GM21825 (cell line): ENCODE measurements at regions not wholly inside any gene's neighbourhood (a gene's known extent, or its start where the extent isn't known, plus 50 kb on each side); places are given as distances from the start of the nearest gene placed in this dataset.

Experiments used
- ATAC-seq: cut with Tn5 transposase; IDR thresholded peaks from one replicate; pipeline ENCODE4 v1.9.1; 2021; ENCODE audit warnings: mild to moderate bottlenecking, moderate library complexity; ENCODE audit not compliant: unreplicated experiment

DNA sequence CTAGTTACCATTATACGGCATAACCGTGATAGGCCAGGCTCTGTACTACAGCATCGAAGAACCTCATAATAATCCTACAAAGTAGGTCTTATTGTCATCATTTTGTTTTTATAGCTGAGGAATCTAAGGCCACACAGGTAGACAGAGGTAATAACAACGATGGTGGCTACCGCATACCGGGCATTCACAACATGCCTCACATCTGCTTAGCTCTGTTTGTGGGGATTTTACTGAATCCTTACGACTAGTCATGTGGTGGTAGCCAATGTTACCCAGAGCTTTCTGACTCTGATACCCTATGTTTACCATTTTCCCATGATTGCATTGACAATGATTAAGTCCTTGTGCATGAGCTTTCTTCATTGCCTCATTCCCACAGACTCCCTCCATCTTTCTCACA is 269.4 kb downstream of the TCF7L2 start:
- no peak for ATAC-seq

DNA sequence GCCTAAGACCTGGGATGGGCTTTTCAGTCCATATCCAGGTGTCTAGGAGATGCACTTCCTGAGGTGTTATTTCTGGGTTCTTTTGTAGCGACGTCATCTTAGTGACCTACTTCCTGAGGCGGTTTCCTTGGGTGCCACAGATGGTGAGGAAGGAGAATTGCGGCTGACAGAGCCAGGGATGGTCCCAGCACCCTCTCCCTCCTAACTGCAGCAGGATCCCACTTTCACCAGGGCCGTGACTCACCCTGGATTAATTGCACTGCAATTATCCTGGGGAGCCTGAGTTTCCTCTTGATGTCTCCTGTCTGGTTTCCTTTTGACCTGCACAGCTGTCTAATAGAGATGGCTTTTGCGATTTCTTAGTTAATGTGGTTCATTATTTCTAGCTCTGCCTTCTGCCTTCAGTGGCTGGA is 271.7 kb downstream of the TCF7L2 start:
- no peak for ATAC-seq

DNA sequence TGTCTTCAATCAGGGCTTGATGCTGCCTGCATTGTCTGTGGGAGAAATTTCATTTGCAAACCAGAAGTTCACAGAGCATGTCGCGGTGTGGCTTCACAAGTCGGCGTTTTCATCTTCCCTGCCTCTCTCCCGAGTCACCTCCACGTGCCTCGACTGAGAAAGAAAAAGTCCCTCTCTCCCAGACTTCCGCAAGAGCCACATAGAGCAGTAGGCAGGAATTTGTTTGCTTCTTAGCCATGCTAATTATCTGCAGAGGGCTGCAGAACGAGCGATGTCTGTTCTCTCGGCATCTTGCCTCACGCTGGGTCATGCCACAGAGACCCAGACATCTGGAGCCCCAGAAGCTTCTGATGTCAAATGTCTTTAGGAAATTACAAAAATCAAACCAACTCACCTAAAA is 272.2 kb downstream of the TCF7L2 start:
- no peak for ATAC-seq

DNA sequence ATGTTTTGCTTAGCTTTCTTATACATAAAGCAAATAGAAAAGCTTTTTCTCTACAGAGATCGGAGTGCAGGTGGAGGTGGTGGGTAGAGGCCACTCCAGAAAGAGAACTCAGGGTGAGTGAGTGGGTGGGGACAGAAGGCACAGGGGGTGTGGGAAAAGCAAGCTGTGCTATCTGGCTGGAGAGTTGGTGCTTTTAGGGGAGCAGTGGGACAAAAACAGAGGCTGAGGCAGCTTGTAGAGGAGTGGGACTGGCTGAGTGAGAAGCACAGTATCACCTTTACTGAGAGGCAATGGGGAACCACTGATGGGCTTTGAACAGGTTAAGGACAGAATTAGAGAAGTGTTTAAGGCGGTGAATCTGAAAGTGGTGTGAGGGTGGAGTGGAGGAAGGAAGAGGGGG is 275.3 kb downstream of the TCF7L2 start:
- ATAC-seq: no peak

DNA sequence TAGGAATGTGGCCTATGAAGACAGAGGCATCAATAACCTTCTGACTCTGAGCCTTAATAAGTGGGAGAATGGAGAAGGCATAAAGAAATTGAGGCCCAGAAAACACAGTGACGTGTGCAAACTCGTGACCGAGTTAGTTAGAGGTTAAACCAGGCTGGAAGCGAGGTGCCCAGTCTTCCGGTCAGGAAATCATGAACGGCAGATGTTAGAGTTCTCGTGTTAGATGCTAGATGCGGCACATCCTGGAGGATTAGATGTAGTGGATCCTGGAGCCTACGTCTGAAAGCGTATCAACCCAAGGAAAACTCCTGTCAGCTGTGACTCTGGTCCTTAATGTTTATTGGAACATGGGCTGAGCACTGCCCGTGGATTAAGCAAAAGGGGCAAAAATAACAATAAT is 275.9 kb downstream of the TCF7L2 start:
- ATAC-seq: no peak

DNA sequence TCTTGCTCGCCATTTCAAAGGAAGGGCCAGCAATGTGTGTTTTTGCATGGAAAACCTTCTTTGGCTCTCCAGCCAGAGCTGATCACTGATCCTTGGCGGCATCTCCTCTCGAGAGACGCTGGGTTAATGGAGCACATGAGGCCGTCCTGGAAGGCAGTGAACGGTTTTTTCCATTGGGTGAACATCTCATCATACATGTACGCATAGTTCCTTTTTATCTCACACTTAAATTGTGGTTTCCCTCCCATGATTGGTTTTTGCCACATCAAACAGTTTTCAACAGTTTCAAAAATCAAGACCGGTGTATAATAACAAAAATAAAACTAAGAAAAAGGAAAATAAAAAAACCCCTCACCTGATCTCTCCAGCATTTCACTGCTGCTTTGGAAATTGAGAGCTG is 276.4 kb downstream of the TCF7L2 start:
- ATAC-seq: no peak

DNA sequence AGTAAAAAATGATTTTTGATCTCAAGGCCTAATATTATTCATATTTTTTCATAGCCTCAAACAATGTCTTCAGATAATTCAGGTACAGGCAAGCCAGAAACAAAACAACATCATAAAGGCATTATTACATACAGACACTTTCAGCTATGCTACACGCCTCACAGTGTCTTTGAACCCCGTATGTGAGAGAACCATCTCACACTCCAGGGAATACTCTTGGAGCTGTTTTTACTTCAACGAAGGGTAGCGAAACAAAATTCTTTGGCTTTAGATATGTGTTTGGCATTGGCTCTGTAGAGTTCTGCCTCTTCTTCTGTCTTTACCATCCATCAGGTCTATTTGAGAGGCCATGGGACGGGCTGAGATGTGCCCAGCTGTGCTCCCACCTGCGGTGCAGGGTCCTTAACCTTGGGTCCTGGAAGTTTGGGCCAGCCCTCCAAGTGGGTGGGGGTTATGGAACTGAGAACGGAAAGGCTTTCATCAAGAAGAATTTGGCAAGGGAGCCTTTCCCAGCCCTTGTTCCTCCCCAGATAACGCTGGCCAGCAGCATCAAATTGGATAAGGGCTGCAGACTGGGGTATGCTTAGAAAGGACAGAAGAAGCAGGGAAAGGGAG is 276.9 kb downstream of the TCF7L2 start:
- no peak for ATAC-seq

DNA sequence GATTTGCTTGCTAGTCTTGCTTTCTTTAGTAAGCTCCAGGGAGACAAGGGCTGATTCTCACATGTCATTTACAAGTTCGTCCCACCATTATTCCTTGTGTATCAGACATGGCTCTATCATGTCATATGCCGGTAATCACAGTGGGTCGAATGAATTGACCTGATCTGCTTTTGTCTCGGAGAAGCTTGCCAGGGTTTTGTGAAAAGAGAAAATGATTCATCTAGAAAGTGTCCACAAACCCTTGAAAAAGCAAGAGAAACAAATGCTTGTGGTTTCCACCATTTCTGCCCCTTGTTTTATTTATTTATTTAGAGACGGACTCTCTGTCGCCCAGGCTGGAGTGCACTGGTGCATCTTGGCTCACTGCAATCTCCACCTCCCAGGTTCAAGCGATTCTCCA is 278.5 kb downstream of the TCF7L2 start:
- ATAC-seq: no peak

DNA sequence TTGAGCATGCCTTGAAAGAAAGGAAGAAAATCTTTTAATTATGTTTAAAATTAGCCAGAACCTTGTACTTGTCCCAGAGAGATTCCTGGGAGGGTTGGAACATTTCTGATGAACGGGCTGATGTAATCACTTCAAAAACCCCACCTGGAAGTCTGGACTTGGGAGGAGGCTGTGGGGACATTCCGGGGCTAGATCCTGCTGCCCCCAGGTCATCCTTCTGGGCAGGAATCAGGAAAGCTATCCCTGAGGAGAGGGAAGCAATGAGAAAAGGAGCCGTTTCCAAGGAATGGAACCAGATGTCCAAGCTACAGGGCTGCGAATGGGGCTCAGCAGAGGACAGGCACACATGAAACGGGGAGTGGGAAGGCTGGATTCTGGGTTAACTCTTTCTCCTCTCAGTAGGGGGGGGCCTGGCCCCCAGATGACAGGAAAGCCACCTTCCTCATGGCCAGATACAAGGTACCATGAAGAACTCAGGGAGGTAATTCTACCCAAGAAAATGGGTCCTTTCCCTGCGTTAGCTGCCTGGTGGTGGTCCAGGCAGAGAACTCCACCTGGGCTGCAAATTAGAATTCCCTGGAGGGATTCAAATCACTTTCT is 280.1 kb downstream of the TCF7L2 start:
- ATAC-seq: no peak

DNA sequence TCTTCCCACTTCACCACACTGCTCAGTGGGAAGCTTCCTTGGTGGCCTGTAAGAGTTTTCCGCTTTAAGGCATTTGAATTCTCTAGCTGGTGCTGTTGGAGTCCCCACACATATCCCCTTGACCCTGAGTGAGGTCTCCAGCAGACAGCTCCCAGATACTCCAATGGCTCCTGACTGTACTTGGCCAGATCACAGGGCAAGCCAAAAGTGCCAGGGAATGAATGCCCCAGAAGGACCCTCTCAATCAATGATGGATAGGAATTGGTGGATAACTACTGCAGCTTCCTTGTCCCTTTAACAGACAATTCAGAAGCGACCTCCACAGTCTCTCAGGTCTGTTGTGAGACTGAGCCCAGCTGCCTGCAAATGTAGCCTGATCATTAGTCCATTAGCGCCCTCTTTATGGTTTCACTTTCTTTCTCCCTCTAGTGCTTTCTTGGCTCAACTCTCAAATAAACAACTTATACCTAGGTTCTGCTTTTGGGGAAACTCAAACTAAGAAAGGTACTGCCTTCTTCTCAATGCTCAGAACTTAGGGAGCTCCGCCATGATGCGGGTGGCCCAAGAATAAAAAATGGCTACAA is 283.0 kb downstream of the TCF7L2 start:
- ATAC-seq: peak; percentile 57

DNA sequence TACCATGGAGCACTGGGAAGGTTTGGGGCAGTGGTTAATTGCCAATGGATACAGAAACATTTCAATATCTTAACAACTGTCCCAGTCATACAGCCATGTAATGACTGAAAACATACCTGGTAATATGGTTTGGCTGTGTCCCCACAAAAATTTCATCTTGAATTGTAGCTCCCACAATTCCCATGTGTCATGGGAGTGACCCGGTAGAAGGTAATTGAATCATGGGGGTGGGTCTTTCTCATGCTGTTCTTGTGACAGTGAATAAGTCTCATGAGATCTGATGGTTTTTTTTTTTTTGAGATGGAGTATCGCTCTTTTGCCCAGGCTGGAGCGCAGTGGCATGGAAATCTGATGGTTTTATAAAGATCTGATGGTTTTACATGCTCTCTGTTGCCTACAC is 284.4 kb downstream of the TCF7L2 start:
- no peak for ATAC-seq

DNA sequence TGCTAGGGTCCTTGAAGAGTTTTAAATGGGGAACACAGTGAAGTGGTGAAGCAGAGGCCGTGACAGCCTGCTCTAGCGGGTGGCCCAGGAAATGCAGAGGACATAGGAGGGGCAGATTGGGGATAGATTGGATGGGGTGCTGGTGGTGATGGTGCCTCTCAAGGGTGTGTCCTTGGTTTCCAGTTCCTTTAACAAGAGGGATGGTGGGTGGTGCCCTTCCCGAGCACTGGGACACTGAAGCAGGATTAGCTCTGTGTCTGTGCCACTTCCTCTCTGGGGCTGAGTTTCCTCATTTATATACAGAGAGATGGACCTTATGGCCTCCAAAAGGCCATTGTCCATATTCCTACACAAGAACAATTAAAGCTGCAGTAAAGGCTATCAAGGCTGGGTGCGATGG is 285.5 kb downstream of the TCF7L2 start:
- no peak for ATAC-seq

DNA sequence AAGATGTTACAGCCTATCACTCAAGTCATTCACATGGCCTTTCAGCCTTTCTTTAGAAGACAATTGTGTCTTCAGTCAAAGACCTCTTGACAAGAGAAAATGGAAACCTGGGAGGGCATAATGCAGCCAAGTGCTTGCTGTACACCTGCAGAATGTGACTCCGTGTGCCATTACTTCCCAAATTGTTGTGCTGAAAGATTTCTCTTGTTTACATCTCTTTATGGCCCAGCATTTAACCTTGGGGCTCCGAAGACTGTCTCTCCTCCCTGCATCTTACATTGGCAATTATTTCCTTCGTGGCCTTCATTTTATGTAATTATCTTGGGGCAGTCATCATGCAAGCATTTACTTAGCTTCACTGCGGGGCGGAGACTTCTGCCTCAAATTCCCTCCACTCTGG is 287.0 kb downstream of the TCF7L2 start:
- ATAC-seq: no peak

DNA sequence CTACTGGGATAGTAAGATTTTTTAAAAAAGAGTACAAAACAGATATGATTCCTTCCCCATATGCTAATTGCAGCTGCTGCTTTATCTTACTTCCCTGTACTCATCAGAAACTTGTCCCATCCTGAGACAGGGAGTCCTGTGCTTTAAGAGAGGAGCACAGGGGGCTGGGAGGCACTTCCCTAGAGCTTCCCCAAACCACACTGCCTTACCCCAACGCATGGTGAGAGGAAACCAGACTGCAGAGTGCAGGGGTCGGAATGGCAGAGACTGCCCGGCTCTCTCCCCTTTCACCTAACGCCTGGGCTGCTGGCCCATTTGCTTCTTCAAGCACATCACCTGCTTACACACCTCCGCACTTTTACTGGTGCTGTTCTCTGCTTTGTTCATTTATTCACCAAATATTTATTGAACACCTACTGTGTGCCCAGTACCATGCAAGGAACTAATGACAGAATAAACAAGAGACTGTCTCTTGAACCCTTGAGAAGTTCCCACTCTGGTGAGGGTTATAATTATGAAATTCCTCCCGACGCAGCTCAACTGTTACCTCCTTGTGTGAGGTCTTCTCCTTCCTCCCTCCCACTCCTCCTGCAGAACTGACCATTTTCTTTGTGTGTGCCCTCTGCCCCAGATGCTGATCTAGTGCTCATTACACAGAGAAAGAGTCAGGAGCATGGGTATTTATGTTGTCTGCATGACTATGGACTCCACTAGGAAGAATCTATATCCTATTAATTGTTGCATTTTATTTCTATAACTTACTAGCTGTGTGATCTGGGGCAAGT is 289.7 kb downstream of the TCF7L2 start:
- no peak for ATAC-seq

DNA sequence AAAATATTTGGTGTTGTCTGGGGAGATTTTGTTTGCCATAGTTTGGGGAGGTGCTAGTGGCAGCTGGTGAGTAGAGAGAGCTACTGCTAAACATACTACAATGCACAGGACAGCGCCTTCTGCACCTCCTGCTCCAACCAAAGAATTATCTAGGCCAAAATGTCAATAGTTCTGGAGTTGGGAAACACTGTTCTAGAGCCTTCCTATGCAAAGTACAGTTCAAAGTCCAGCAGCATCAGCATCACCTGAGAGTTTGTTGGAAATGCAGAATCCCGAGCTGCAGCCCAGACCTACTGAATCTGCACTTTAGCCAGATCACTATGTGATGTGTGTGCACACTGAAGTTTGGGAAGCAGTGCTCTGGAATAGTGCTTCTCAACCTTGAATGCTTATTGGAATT is 290.7 kb downstream of the TCF7L2 start:
- ATAC-seq: no peak

DNA sequence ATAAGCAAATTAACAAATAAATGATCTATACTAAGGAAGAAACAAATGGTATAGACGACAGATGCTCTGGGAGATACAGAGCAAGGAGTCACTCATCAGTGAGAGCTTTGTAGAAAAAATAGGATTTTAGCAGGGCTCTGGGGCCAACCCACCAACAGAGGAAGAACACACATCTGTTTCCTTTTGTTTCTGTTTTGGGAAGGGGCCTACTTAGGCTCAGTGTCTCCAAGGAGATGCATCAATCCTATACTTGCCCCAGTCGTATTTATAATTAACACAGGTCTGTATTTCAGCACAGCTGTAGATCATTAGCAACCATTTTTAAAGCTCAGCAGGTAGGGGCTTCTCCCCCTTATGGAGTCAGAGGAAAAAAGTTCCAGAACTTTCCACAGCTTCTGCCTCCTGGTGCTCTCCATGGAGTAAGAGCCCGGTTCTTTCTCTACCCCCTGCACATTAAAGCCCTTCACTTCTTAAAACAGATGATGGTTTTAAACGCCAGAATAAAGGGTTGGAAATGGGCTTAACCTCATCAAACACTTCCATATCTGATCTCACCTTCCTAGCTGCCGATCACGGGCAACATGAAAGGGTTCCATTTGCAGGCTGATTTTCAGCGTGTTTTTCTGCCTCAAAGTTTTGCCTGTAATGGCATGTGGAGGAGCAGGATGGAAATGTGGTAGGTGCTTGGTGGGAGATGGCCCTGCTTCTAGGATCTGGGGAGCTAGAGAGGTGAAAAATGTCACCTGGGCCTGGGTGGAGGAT is 291.7 kb downstream of the TCF7L2 start:
- ATAC-seq: no peak

DNA sequence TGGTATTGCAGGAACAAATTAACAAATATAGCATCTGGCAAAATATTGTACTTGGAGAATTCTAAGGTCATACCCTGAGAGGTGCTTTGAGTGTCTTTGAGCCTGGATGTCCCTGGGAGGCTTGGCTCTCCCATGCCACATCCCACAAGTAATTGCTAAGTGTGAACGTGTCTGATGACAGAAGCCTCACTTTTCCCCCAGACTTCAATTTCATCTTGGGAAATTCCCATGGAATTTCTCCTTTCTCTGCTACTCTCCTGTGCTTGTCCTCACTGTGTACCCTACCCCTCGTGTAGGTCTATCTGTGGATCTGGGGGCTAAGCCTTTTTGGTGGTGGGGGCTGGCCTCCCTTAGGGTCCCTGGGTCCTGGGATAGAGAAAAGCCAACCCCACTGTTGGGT is 293.3 kb downstream of the TCF7L2 start:
- no peak for ATAC-seq

DNA sequence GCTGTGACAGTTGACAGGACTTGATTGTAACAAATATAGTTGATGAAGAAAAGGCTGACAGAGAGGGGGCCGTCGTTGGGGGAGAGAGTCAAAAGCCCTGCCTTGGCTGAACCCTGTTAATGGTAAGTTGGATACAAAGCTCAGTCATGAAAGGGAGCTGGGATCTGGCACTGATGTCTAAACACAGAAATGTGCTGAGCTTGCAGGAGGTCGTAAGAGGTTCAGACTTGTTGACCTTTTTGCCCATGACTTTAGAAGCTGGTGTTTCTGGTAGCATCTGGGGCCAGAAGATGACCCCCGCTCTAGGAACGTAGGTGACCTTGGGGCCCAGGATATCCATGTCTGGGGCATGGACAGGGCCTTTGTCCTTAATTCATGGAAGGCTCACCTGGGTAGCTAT is 294.7 kb downstream of the TCF7L2 start:
- ATAC-seq: no peak

DNA sequence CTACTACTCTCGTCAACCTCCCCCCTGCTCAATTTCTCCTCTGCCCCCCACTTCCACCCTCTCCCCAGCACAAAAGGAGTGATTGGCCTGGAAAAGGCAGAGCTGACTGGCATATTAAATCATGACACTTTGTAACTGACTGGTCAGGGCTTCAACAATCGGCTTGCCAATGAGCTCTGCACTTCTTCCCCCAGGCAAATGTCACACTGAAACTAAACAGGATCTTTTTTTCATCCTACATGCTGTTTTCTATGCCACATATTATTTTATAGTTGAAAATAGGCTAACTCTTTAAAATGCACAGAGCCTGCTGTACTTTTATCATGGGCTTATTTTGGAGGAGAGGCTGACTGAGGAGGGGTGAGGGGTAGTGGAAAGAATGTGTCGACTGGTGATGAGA is 295.2 kb downstream of the TCF7L2 start:
- ATAC-seq: no peak

DNA sequence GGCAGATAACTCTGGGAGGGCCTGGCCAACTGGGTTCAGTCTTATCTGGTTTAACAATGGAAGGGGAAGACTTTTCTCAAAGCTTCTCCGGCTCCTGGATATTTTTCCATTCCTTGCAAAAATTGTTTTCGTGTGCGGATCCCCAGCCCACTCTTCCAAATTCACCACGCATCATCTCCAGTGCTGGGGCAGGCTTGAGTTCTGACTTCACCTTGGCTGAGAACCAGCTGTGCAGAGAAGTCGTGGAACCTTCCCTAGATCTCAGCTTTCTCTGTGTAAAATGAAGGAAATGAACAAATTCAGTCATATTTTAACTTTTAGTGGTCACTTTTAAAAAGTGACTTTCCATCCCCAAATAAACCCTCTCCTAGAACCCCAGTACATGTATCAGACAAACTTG is 297.0 kb downstream of the TCF7L2 start:
- ATAC-seq: no peak
